WTC11 (cell line): ENCODE measurements at regions not wholly inside any gene's neighbourhood (a gene's known extent, or its start where the extent isn't known, plus 50 kb on each side); places are given as distances from the start of the nearest gene placed in this dataset.

ENCODE experiments used
- ATAC-seq: fragments of 200-7000 bp; cut with Tn5 transposase; 2 replicates; pipeline ENCODE4 v1.10.0; 2021; ENCODE audit warnings: mild to moderate bottlenecking, moderate library complexity
- CTCF ChIA-PET: fragments of 300-600 bp; sonication (Branson Sonifier 250); formaldehyde crosslinking; loops from one replicate; lab custom pipeline; 2021; ENCODE audit warnings: antibody characterized with exemption; lab: Charles Lee
- POLR2A ChIA-PET: fragments of 350-600 bp; sonication (Branson Sonifier 250); formaldehyde crosslinking; loops from one replicate; lab custom pipeline; 2021; ENCODE audit warnings: antibody characterized with exemption; lab: Charles Lee
- DNase-seq: peaks from one replicate; pipeline ENCODE4 v3.0.0; 2021; ENCODE audit warnings: low spot score
- H3K27ac Mint-ChIP-seq: 2 replicates; pipeline ENCODE4 v1.8.0; 2021; ENCODE audit warnings: mixed read lengths
- H3K27me3 Mint-ChIP-seq: 2 replicates; pipeline ENCODE4 v1.8.0; 2021; ENCODE audit warnings: low read depth, mild to moderate bottlenecking, moderate library complexity, mixed read lengths
- H3K36me3 Mint-ChIP-seq: 2 replicates; pipeline ENCODE4 v1.8.0; 2021; ENCODE audit warnings: mixed read lengths
- H3K4me1 Mint-ChIP-seq: 2 replicates; pipeline ENCODE4 v1.8.0; 2022; ENCODE audit warnings: mixed read lengths
- H3K4me3 Mint-ChIP-seq: 2 replicates; pipeline ENCODE4 v1.8.0; 2021; ENCODE audit warnings: mild to moderate bottlenecking, moderate library complexity, mixed read lengths
- H3K9me3 Mint-ChIP-seq: 2 replicates; pipeline ENCODE4 v1.8.0; 2021; ENCODE audit warnings: mixed read lengths
- ETV6 ChIP-seq: sonication (generic); formaldehyde crosslinking; IDR thresholded peaks from 2 replicates; pipeline ENCODE4 v1.8.1; 2022; ENCODE audit warnings: mild to moderate bottlenecking, missing genetic modification reagents
- GRHL2 ChIP-seq: fragments of 250-450 bp; sonication (Bioruptor Pico); IDR thresholded peaks from 2 replicates; pipeline ENCODE4 v1.8.0; 2022; ENCODE audit warnings: mild to moderate bottlenecking, moderate library complexity; ENCODE audit not compliant: insufficient replicate concordance, severe bottlenecking
- JUN ChIP-seq: sonication (generic); formaldehyde crosslinking; IDR thresholded peaks from 2 replicates; pipeline ENCODE4 v1.8.0; 2023; ENCODE audit warnings: mild to moderate bottlenecking, missing genetic modification reagents
- KAT7 ChIP-seq: sonication (generic); formaldehyde crosslinking; IDR thresholded peaks from 2 replicates; pipeline ENCODE4 v1.8.1; 2023; ENCODE audit warnings: missing genetic modification reagents, mild to moderate bottlenecking, borderline replicate concordance
- MLX ChIP-seq: sonication (generic); formaldehyde crosslinking; IDR thresholded peaks from 2 replicates; pipeline ENCODE4 v1.8.1; 2023; ENCODE audit warnings: mild to moderate bottlenecking, missing genetic modification reagents, moderate library complexity
- NR1H2 ChIP-seq: sonication (generic); formaldehyde crosslinking; IDR thresholded peaks from 2 replicates; pipeline ENCODE4 v1.9.0; 2021; ENCODE audit warnings: mild to moderate bottlenecking, moderate library complexity, missing genetic modification reagents
- NR2C2 ChIP-seq: sonication (generic); formaldehyde crosslinking; IDR thresholded peaks from 2 replicates; pipeline ENCODE4 v1.8.0; 2022; ENCODE audit warnings: mild to moderate bottlenecking, missing genetic modification reagents
- PREB ChIP-seq: sonication (generic); formaldehyde crosslinking; IDR thresholded peaks from 2 replicates; pipeline ENCODE4 v1.8.1; 2022; ENCODE audit warnings: mild to moderate bottlenecking, missing genetic modification reagents, moderate library complexity, borderline replicate concordance
- PRRX2 ChIP-seq: fragments of 250-450 bp; sonication (Bioruptor Pico); IDR thresholded peaks from 2 replicates; pipeline ENCODE4 v1.8.0; 2021; ENCODE audit warnings: mild to moderate bottlenecking
- TCF7 ChIP-seq: sonication (generic); formaldehyde crosslinking; IDR thresholded peaks from 2 replicates; pipeline ENCODE4 v1.8.0; 2022; ENCODE audit warnings: mild to moderate bottlenecking, low read depth, missing genetic modification reagents, moderate library complexity
- TEAD4 ChIP-seq: sonication (generic); formaldehyde crosslinking; IDR thresholded peaks from 2 replicates; pipeline ENCODE4 v1.8.0; 2022; ENCODE audit warnings: mild to moderate bottlenecking, missing genetic modification reagents
- ZNF138 ChIP-seq: sonication (generic); formaldehyde crosslinking; conservative IDR thresholded peaks from 2 replicates; pipeline ENCODE4 v1.8.1; 2022; ENCODE audit warnings: mild to moderate bottlenecking, moderate library complexity, missing genetic modification reagents
- TF ChIP-seq, protein P1 (sequence below): sonication (generic); formaldehyde crosslinking; IDR thresholded peaks from 2 replicates; pipeline ENCODE4 v1.8.0; 2022; ENCODE audit warnings: missing genetic modification reagents
- TF ChIP-seq, protein P2 (sequence below): sonication (generic); formaldehyde crosslinking; conservative IDR thresholded peaks from 2 replicates; pipeline ENCODE4 v1.8.1; 2022; ENCODE audit warnings: mild to moderate bottlenecking, missing genetic modification reagents
- TF ChIP-seq, protein P3 (sequence below): sonication (generic); formaldehyde crosslinking; IDR thresholded peaks from 2 replicates; pipeline ENCODE4 v1.8.0; 2022; ENCODE audit warnings: mild to moderate bottlenecking, missing genetic modification reagents
- TF ChIP-seq, protein P4 (sequence below): sonication (generic); formaldehyde crosslinking; IDR thresholded peaks from 2 replicates; pipeline ENCODE4 v1.8.0; 2022; ENCODE audit warnings: mild to moderate bottlenecking, missing genetic modification reagents

GRCh38 chr13:31955101-31955500, 76.5 kb upstream of the FRY start:
- DNase-seq, result no peak
- no peak for ATAC-seq
- Mint-ChIP-seq H3K27me3 (no peaks in the 10 kb centered on the region), H3K4me1 (no peaks in the 10 kb centered on the region), H3K27ac (no peak overlapping the region), H3K9me3 (peaks cover 15% of the 10 kb centered on the region), H3K36me3 (peaks cover 8% of the 10 kb centered on the region), H3K4me3 (no peak overlapping the region)
- ChIA-PET CTCF (interaction anchor here (1.0 kb wide), 2 partner anchors 12 to 45 kb away, joined by 3 to 4 read pairs; no protein-coding TSS in a partner anchor), POLR2A (no interaction called here)
- TF ChIP-seq GRHL2 (no peak), NR1H2 (CRISPR knock-in tag) (no peak), NR2C2 (no peak), ZNF138 (CRISPR knock-in tag) (no peak), TEAD4 (no peak), KAT7 (no peak)
- TF ChIP-seq, protein P1, sequence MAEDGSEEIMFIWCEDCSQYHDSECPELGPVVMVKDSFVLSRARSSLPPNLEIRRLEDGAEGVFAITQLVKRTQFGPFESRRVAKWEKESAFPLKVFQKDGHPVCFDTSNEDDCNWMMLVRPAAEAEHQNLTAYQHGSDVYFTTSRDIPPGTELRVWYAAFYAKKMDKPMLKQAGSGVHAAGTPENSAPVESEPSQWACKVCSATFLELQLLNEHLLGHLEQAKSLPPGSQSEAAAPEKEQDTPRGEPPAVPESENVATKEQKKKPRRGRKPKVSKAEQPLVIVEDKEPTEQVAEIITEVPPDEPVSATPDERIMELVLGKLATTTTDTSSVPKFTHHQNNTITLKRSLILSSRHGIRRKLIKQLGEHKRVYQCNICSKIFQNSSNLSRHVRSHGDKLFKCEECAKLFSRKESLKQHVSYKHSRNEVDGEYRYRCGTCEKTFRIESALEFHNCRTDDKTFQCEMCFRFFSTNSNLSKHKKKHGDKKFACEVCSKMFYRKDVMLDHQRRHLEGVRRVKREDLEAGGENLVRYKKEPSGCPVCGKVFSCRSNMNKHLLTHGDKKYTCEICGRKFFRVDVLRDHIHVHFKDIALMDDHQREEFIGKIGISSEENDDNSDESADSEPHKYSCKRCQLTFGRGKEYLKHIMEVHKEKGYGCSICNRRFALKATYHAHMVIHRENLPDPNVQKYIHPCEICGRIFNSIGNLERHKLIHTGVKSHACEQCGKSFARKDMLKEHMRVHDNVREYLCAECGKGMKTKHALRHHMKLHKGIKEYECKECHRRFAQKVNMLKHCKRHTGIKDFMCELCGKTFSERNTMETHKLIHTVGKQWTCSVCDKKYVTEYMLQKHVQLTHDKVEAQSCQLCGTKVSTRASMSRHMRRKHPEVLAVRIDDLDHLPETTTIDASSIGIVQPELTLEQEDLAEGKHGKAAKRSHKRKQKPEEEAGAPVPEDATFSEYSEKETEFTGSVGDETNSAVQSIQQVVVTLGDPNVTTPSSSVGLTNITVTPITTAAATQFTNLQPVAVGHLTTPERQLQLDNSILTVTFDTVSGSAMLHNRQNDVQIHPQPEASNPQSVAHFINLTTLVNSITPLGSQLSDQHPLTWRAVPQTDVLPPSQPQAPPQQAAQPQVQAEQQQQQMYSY (CRISPR knock-in tag), result no peak
- TF ChIP-seq, protein P2, sequence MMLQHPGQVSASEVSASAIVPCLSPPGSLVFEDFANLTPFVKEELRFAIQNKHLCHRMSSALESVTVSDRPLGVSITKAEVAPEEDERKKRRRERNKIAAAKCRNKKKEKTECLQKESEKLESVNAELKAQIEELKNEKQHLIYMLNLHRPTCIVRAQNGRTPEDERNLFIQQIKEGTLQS (CRISPR knock-in tag), result no peak

DNA sequence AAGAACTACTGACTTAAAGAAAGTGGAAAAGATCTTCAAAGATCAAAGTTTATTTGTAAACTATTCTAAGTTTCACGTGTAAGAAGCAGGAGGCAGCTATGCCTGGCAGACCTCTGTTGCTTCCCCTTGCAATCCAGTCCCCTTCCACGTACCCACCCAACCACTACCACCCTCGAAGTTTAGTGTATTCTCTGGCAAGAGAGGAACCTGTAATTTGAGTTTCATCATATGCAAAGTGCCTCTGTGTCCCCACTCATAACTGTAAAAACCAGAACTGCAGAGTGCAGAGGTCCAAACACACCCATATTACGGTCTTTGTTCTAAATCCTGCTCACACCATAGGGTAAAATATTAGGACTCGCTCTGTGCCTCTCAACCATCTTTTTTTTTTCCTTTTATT, 75.8 kb upstream of the FRY start:
- CTCF ChIA-PET, result interaction anchor here (1.0 kb wide), 1 partner anchor 12 kb away, joined by 4 read pairs; no protein-coding TSS in a partner anchor
- H3K9me3 Mint-ChIP-seq, result peaks cover 15% of the 10 kb centered on the region
- no peak for ATAC-seq
- no peak for TF ChIP-seq TCF7 (CRISPR knock-in tag)
- no peak for TF ChIP-seq PREB (CRISPR knock-in tag)
- no peak for TF ChIP-seq ETV6 (CRISPR knock-in tag)
- TF ChIP-seq, protein P3, sequence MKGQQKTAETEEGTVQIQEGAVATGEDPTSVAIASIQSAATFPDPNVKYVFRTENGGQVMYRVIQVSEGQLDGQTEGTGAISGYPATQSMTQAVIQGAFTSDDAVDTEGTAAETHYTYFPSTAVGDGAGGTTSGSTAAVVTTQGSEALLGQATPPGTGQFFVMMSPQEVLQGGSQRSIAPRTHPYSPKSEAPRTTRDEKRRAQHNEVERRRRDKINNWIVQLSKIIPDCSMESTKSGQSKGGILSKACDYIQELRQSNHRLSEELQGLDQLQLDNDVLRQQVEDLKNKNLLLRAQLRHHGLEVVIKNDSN (CRISPR knock-in tag), result no peak
- no peak for TF ChIP-seq PRRX2 (CRISPR knock-in tag)
- no peak for TF ChIP-seq JUN
- no peak for TF ChIP-seq MLX
- TF ChIP-seq, protein P4, sequence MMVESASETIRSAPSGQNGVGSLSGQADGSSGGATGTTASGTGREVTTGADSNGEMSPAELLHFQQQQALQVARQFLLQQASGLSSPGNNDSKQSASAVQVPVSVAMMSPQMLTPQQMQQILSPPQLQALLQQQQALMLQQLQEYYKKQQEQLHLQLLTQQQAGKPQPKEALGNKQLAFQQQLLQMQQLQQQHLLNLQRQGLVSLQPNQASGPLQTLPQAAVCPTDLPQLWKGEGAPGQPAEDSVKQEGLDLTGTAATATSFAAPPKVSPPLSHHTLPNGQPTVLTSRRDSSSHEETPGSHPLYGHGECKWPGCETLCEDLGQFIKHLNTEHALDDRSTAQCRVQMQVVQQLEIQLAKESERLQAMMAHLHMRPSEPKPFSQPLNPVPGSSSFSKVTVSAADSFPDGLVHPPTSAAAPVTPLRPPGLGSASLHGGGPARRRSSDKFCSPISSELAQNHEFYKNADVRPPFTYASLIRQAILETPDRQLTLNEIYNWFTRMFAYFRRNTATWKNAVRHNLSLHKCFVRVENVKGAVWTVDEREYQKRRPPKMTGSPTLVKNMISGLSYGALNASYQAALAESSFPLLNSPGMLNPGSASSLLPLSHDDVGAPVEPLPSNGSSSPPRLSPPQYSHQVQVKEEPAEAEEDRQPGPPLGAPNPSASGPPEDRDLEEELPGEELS, result no peak
- TF ChIP-seq, all 79 proteins: peak for 0
- H3K4me1 Mint-ChIP-seq, result no peaks in the 10 kb centered on the region
- no peak for DNase-seq
- H3K27me3 Mint-ChIP-seq, result no peaks in the 10 kb centered on the region
- H3K27ac Mint-ChIP-seq, result no peak overlapping the region
- POLR2A ChIA-PET, result no interaction called here
- no peak overlapping the region for H3K4me3 Mint-ChIP-seq
- H3K36me3 Mint-ChIP-seq, result peaks cover 8% of the 10 kb centered on the region
